ENCODE measurements at regions not wholly inside any gene's neighbourhood (a gene's known extent, or its start where the extent isn't known, plus 50 kb on each side); places are given as distances from the start of the nearest gene placed in this dataset.

DNA sequence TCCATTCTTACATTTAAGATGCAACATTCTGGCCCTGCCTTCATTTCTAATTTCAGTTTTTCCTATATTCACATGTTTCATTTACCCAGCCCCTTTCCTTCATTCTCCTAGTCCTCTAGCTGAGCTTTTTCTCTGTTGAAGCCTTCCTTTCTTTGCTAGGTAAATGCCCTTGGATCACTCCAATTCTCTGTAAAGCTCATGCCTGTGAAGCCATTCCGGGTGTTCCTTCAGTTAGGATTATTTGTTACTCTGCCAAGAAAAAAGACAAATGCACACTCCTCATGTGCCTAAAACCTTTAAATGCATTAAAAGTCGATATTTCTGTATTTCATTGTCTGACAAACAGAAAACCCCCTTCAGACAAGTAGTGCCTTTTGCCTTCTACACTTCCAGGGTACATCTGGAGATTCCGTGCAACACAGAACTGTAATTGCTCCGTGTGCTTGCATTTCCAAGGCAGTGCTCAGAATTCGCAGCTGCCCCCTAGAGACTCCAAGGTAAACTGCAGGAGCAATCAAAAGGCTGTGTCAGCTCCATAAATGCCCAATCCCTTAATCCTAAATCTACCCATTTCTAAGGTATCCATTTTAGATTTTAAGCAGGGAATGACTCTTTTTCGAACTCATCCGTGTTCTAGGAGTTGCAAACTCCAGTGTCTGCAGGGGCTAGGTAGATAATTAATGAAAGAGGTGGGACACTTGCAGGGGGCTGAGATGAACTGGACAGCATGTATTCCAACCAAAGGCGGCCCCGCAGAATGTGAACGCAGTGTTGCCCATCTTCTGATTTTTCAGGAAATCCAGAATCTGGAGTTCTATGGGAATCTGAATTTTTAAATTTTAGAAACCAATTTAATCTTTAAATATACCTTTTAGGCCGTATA is 320.2 kb downstream of the GRIN2B start:
- DNase-seq, result peak; percentile 38
- Histone ChIP-seq H3K27me3 (replicated peaks) (no peaks in the 10 kb centered on the region), H3K4me3 (ENCODE audit: low read depth, low read length) (no peak overlapping the region), H3K36me3 (replicated peaks) (no peaks in the 10 kb centered on the region), H3K27ac (no peak overlapping the region)
- in situ Hi-C loops (cut with HindIII; ENCODE audit: low pct_ligation_motif_present, low sequenced_read_pairs), result no loop called here
- TF ChIP-seq, protein P1, sequence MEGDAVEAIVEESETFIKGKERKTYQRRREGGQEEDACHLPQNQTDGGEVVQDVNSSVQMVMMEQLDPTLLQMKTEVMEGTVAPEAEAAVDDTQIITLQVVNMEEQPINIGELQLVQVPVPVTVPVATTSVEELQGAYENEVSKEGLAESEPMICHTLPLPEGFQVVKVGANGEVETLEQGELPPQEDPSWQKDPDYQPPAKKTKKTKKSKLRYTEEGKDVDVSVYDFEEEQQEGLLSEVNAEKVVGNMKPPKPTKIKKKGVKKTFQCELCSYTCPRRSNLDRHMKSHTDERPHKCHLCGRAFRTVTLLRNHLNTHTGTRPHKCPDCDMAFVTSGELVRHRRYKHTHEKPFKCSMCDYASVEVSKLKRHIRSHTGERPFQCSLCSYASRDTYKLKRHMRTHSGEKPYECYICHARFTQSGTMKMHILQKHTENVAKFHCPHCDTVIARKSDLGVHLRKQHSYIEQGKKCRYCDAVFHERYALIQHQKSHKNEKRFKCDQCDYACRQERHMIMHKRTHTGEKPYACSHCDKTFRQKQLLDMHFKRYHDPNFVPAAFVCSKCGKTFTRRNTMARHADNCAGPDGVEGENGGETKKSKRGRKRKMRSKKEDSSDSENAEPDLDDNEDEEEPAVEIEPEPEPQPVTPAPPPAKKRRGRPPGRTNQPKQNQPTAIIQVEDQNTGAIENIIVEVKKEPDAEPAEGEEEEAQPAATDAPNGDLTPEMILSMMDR (IDR thresholded peaks at IDR 0.05; ENCODE audit: low read depth, low read length, missing control alignments), result peak; percentile 84

DNA sequence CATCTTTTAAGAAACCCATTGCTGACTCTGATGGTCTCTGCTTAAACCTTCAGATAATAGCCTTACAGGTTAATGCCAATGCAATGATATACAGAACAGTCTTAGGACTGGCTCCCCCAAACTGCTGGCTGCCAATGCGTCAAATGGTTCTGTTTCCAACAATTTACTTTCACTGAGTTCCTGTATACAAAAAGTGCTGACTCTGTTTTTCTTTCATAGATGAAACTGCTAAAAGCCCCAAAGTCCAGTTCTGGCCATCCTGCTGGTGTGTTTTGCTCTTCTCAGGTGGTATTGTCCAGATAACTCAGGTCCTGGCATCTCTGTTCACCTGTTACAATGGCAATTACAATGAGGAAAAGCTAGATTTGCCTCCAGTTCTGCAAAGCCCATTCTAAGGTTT is 326.9 kb downstream of the GRIN2B start:
- Histone ChIP-seq H3K36me3 (replicated peaks) (no peaks in the 10 kb centered on the region), H3K27me3 (replicated peaks) (no peaks in the 10 kb centered on the region), H3K27ac (no peak overlapping the region), H3K4me3 (ENCODE audit: low read depth, low read length) (no peak overlapping the region)
- DNase-seq, result no peak
- in situ Hi-C loops (cut with HindIII; ENCODE audit: low pct_ligation_motif_present, low sequenced_read_pairs), result no loop called here
- TF ChIP-seq, protein P1 (IDR thresholded peaks at IDR 0.05; ENCODE audit: low read depth, low read length, missing control alignments), result no peak

DNA sequence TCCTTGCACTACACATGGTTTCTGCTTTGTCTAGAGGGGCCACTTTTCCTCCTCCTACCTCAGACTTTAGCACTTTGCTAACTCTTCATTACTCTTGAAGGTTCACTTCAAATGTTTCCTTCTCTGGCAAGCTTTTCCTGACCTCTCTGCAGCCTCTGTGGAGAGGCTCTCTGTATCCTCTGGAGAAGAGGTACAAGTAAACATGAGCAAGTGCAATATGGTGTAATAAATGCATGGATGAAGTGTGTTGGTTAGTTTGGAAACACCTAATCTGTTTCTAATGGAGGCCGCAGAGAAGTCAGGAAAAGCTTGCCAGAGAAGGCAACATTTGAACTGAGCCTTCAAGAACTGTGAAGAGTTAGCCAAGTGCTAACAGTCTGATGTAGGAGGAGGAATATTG is 329.3 kb downstream of the GRIN2B start:
- H3K27me3 ChIP-seq (replicated peaks), result no peaks in the 10 kb centered on the region
- no peak for DNase-seq

DNA sequence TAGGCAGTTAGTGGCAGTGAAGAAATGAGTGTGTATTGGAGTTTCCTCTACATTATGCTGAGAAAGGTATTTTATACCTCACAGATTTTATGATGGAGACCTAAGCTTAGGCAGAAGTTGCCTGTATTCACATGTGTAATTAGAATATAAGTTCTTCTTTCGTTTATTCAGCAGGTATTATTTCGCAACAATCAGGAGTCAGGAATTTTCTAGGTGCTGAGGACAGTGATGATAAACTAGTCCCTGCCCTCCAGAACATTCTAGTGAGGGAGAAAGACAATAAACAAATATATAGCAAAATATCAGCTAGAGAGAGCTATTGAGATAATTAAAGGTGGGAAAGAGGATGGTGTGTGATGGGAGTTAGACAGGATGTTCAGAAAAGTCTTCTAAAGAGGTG is 345.7 kb downstream of the GRIN2B start:
- Histone ChIP-seq H3K27me3 (replicated peaks) (no peaks in the 10 kb centered on the region), H3K36me3 (replicated peaks) (no peaks in the 10 kb centered on the region), H3K4me3 (ENCODE audit: low read depth, low read length) (no peak overlapping the region), H3K27ac (no peak overlapping the region)
- in situ Hi-C loops (cut with HindIII; ENCODE audit: low pct_ligation_motif_present, low sequenced_read_pairs), result no loop called here
- no peak for DNase-seq
- TF ChIP-seq, protein P1 (IDR thresholded peaks at IDR 0.05; ENCODE audit: low read depth, low read length, missing control alignments), result no peak

More for the DNA sequence above, 329.3 kb downstream of the GRIN2B start:
- no peaks in the 10 kb centered on the region for H3K36me3 ChIP-seq (replicated peaks)
- TF ChIP-seq, protein P1 (IDR thresholded peaks at IDR 0.05; ENCODE audit: low read depth, low read length, missing control alignments), result no peak
- H3K27ac ChIP-seq, result no peak overlapping the region
- H3K4me3 ChIP-seq (ENCODE audit: low read depth, low read length), result no peak overlapping the region
- in situ Hi-C loops (cut with HindIII; ENCODE audit: low pct_ligation_motif_present, low sequenced_read_pairs), result no loop called here

DNA sequence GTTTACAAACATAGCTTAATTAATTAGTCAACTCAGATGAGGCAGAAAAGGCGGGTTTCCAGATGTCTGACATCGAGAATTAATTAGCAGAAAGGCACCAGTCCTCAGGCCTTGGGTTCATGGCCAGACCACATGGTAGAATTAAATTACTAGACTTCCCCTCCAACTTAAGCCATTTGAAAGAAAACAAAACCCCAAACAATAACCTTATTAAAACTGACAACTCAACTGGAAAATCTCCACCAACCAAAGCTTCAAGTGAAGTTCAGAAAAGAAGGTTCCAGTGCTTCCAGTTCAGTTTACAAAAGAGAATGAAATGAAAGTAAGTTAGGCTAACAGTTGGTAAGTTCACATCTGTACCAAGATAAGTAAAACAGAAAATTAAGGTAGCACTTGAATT is 349.5 kb downstream of the GRIN2B start:
- in situ Hi-C loops (cut with HindIII; ENCODE audit: low pct_ligation_motif_present, low sequenced_read_pairs), result no loop called here
- no peaks in the 10 kb centered on the region for H3K36me3 ChIP-seq (replicated peaks)
- no peak for DNase-seq
- no peaks in the 10 kb centered on the region for H3K27me3 ChIP-seq (replicated peaks)
- TF ChIP-seq, protein P1 (IDR thresholded peaks at IDR 0.05; ENCODE audit: low read depth, low read length, missing control alignments), result no peak
- no peak overlapping the region for H3K4me3 ChIP-seq (ENCODE audit: low read depth, low read length)
- H3K27ac ChIP-seq, result no peak overlapping the region
